BE2C (cell line): ENCODE measurements at regions not wholly inside any gene's neighbourhood (a gene's known extent, or its start where the extent isn't known, plus 50 kb on each side); places are given as distances from the start of the nearest gene placed in this dataset.

Experiments
- DNase-seq: peaks from one replicate; pipeline ENCODE4 v3.0.0-alpha.2; 2020
- H3K27me3 ChIP-seq: fragments of 250-450 bp; sonication (Bioruptor Pico); 2 replicates; pipeline ENCODE4 v1.5.1; 2020; ENCODE audit warnings: mild to moderate bottlenecking
- H3K36me3 ChIP-seq: fragments of 250-450 bp; sonication (Bioruptor Pico); 2 replicates; pipeline ENCODE4 v1.5.1; 2020; ENCODE audit warnings: mild to moderate bottlenecking
- H3K4me1 ChIP-seq: fragments of 250-450 bp; sonication (Bioruptor Pico); 2 replicates; pipeline ENCODE4 v1.5.1; 2020
- H3K4me3 ChIP-seq: 2 replicates; pipeline ENCODE4 v1.5.1; 2011; ENCODE audit warnings: low read depth, low read length
- H3K9me3 ChIP-seq: fragments of 250-450 bp; sonication (Bioruptor Pico); 2 replicates; pipeline ENCODE4 v1.5.1; 2020
- TF ChIP-seq, protein P1 (sequence below): IDR thresholded peaks from 2 replicates; pipeline ENCODE4 v1.5.1; 2012; ENCODE audit warnings: mild to moderate bottlenecking, low read depth, low read length

DNA sequence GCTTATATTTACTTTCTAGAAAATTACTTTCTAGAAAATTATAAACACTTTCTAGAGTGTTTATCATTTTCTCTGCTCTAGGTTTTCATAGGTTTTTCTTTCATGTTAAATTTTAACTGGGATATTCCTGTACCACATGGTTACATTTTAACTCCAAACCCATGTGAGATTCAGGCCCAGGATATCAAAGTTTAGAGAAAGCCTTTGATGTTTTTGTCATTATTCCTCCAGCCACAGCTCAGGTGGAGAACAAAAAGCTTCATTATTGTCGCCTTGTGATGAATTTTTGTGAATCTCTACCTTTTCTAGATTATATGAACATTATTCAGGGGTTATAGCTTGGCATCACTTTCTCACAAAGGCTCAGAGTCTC, 816.0 kb downstream of the SQOR start:
- TF ChIP-seq, protein P1, sequence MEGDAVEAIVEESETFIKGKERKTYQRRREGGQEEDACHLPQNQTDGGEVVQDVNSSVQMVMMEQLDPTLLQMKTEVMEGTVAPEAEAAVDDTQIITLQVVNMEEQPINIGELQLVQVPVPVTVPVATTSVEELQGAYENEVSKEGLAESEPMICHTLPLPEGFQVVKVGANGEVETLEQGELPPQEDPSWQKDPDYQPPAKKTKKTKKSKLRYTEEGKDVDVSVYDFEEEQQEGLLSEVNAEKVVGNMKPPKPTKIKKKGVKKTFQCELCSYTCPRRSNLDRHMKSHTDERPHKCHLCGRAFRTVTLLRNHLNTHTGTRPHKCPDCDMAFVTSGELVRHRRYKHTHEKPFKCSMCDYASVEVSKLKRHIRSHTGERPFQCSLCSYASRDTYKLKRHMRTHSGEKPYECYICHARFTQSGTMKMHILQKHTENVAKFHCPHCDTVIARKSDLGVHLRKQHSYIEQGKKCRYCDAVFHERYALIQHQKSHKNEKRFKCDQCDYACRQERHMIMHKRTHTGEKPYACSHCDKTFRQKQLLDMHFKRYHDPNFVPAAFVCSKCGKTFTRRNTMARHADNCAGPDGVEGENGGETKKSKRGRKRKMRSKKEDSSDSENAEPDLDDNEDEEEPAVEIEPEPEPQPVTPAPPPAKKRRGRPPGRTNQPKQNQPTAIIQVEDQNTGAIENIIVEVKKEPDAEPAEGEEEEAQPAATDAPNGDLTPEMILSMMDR = no peak
- Histone ChIP-seq H3K9me3 (no peaks in the 10 kb centered on the region), H3K27me3 (no peaks in the 10 kb centered on the region), H3K4me1 (no peaks in the 10 kb centered on the region), H3K36me3 (no peaks in the 10 kb centered on the region), H3K4me3 (no peak overlapping the region)
- DNase-seq = no peak

- H3K4me1 ChIP-seq = no peaks in the 10 kb centered on the region
- no peaks in the 10 kb centered on the region for H3K36me3 ChIP-seq
- TF ChIP-seq, protein P1 = no peak
- no peak overlapping the region for H3K4me3 ChIP-seq
- no peaks in the 10 kb centered on the region; the same call in 1 of the 2 replicates for H3K27me3 ChIP-seq
- H3K9me3 ChIP-seq = no peaks in the 10 kb centered on the region
- DNase-seq = no peak
These were observed 817.5 kb downstream of the SQOR start for GRCh38 chr15:46452297-46452820.

DNA sequence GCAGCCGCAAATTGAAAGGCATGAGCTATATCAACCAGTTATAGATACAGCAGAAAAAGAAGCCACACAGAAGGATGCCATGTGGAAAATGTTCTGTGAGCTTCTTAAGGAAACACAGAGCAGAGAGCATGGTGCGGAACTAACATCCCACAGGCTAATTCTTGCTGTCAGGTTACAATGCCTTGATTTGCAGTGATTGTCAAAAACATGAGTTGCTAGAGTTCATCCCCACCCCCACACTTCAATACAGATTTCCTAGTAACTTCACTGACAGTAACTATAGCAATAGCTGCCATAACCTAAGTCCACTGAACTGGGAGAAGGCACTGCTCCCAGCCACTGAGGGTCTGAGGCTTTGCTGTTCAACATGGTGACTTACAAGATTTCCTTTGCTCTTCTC, 821.6 kb downstream of the SQOR start:
- Histone ChIP-seq H3K4me3 (no peak overlapping the region), H3K4me1 (no peaks in the 10 kb centered on the region), H3K27me3 (no peaks in the 10 kb centered on the region; the same call in 1 of the 2 replicates), H3K36me3 (no peaks in the 10 kb centered on the region), H3K9me3 (no peaks in the 10 kb centered on the region)
- TF ChIP-seq, protein P1 = no peak
- DNase-seq = no peak

GRCh38 chr15:46460431-46461094, 825.7 kb downstream of the SQOR start:
- Histone ChIP-seq H3K27me3 (no peaks in the 10 kb centered on the region; the same call in 1 of the 2 replicates), H3K4me1 (no peaks in the 10 kb centered on the region), H3K4me3 (no peak overlapping the region), H3K36me3 (no peaks in the 10 kb centered on the region), H3K9me3 (no peaks in the 10 kb centered on the region)
- DNase-seq = no peak
- TF ChIP-seq, protein P1 = no peak

DNA sequence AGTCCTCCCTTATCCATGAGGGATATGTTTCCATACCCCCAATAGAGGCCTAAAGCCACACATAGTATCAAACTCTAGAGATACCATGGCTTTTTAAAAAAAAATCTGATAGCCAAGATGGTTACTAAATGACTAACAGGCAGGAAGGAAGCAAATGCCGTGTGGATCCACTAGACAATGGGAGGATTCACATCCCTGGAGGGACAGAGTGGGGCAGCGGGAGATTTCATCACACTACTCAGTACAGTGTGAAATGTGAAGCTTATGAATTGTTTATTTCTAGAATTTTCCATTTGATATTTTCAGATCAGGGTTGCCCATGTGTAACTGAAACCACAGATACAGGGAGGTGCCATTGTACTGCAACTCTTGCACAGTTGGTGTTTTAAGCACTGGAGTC, 826.6 kb downstream of the SQOR start:
- no peak for DNase-seq
- Histone ChIP-seq H3K4me1 (no peaks in the 10 kb centered on the region), H3K27me3 (no peaks in the 10 kb centered on the region; the same call in 1 of the 2 replicates), H3K36me3 (no peaks in the 10 kb centered on the region), H3K9me3 (no peaks in the 10 kb centered on the region), H3K4me3 (no peak overlapping the region)
- TF ChIP-seq, protein P1 = no peak

GRCh38 chr15:46467041-46467440, 832.2 kb downstream of the SQOR start:
- TF ChIP-seq, protein P1 = no peak
- no peak for DNase-seq
- H3K27me3 ChIP-seq = no peaks in the 10 kb centered on the region; the same call in 1 of the 2 replicates
- no peaks in the 10 kb centered on the region for H3K36me3 ChIP-seq
- no peaks in the 10 kb centered on the region for H3K9me3 ChIP-seq
- no peak overlapping the region for H3K4me3 ChIP-seq
- no peaks in the 10 kb centered on the region for H3K4me1 ChIP-seq
